Endothelial cell of umbilical vein (primary cell): ENCODE measurements at regions not wholly inside any gene's neighbourhood (a gene's known extent, or its start where the extent isn't known, plus 50 kb on each side); places are given as distances from the start of the nearest gene placed in this dataset. TPM values are rescaled to one million over a fixed set of nuclear protein-coding genes. Genes with fewer than 3 reads are reported as not detected.

Experiments
- BruUV-seq: library from RNA; stranded (reverse); fragments of 400-500 nt; replicated peaks from 2 replicates; lab custom pipeline; 2021; lab: Mats Ljungman, UMichigan
- CTCF ChIA-PET: fragments of 300-600, 350-600 bp; sonication (Branson Sonifier 250); formaldehyde crosslinking; loops from one replicate; lab custom pipeline; 2021; ENCODE audit warnings: antibody characterized with exemption, inconsistent platforms; lab: Charles Lee
- POLR2A ChIA-PET: fragments of 300-600, 350-600 bp; sonication (Branson Sonifier 250); formaldehyde crosslinking; loops from one replicate; lab custom pipeline; 2021; ENCODE audit warnings: antibody characterized with exemption, inconsistent platforms; lab: Charles Lee
- DNase-seq: peaks from one replicate; pipeline ENCODE4 v3.0.0-alpha.2; 2011; ENCODE audit warnings: low read depth, low spot score
- FAIRE-seq: peaks from 2 replicates; lab custom pipeline; 2011; peaks lifted over from hg19 to GRCh38; lab: Jason Lieb, UNC
- H2AFZ ChIP-seq: 2 replicates; pipeline ENCODE4 v1.6.0; 2012; ENCODE audit warnings: low read depth, low read length, control low read depth, inconsistent platforms
- H3K27ac ChIP-seq: 2 replicates; pipeline ENCODE4 v1.5.1; 2011; ENCODE audit warnings: low read depth, mild to moderate bottlenecking, control low read depth, low read length, moderate library complexity; ENCODE audit not compliant: insufficient read depth
- H3K27me3 ChIP-seq, 2 experiments: 2 replicates each; pipeline versions ENCODE4 v1.6.0 to v1.6.1; 2011; ENCODE audit warnings: low read length in 2 of 2, mixed read lengths in 1 of 2; ENCODE audit not compliant: control insufficient read depth in 2 of 2, insufficient read depth in 2 of 2
- H3K36me3 ChIP-seq, 2 experiments: 2 replicates in 1 of 2; 3 replicates in 1 of 2; pipeline ENCODE4 v1.5.1; 2011; ENCODE audit warnings: low read length in 2 of 2, mild to moderate bottlenecking in 1 of 2, moderate library complexity in 1 of 2; ENCODE audit not compliant: control insufficient read depth in 2 of 2, insufficient read depth in 2 of 2; ENCODE audit errors: extremely low read depth in 1 of 2
- H3K4me1 ChIP-seq: 3 replicates; pipeline ENCODE4 v1.5.1; 2011; ENCODE audit warnings: mild to moderate bottlenecking, low read length; ENCODE audit not compliant: control insufficient read depth, insufficient read depth; ENCODE audit errors: extremely low read depth
- H3K4me2 ChIP-seq: 2 replicates; pipeline ENCODE4 v1.6.1; 2011; ENCODE audit warnings: low read length, control low read depth, mixed read lengths; ENCODE audit not compliant: insufficient read depth
- H3K4me3 ChIP-seq, 3 experiments: fragments of 200-600 bp in 1 of 3; sonication (generic), shearing (Covaris generic) in 1 of 3; replicated peaks in 1 of 3; 2 replicates each; pipeline ENCODE4 v1.5.1; 2011 to 2016; ENCODE audit warnings: control low read depth in 3 of 3, low read length in 3 of 3, mild to moderate bottlenecking in 2 of 3, inconsistent platforms in 1 of 3, low read depth in 1 of 3, moderate library complexity in 1 of 3; ENCODE audit not compliant: insufficient read depth in 1 of 3
- H3K79me2 ChIP-seq: 2 replicates; pipeline ENCODE4 v1.6.0; 2012; ENCODE audit warnings: low read length, inconsistent platforms; ENCODE audit not compliant: control insufficient read depth, insufficient read depth
- H3K9ac ChIP-seq: replicated peaks from 2 replicates; pipeline ENCODE3; 2011; ENCODE audit warnings: low read length, control low read depth; ENCODE audit not compliant: insufficient read depth; ENCODE audit errors: extremely low read depth
- H3K9me1 ChIP-seq: replicated peaks from 3 replicates; pipeline ENCODE4 v1.6.0; 2011; ENCODE audit warnings: mild to moderate bottlenecking, low read length; ENCODE audit not compliant: control insufficient read depth, insufficient read depth; ENCODE audit errors: extremely low read depth
- H3K9me3 ChIP-seq: replicated peaks from 2 replicates; pipeline ENCODE4 v1.5.1; 2012; ENCODE audit warnings: low read length, inconsistent platforms; ENCODE audit not compliant: control insufficient read depth, insufficient read depth
- H4K20me1 ChIP-seq: replicated peaks from 2 replicates; pipeline ENCODE3; 2011; ENCODE audit warnings: mild to moderate bottlenecking, low read length; ENCODE audit not compliant: control insufficient read depth, insufficient read depth; ENCODE audit errors: extremely low read depth
- EZH2 ChIP-seq: IDR thresholded peaks from 2 replicates; pipeline ENCODE4 v1.6.1; 2012; ENCODE audit warnings: borderline replicate concordance, low read depth, mild to moderate bottlenecking, moderate library complexity, low read length, inconsistent platforms; ENCODE audit not compliant: severe bottlenecking
- FOS ChIP-seq: IDR thresholded peaks from 2 replicates; pipeline ENCODE4 v1.6.1; 2011; ENCODE audit warnings: mild to moderate bottlenecking, low read length, moderate library complexity, borderline replicate concordance; ENCODE audit not compliant: insufficient read depth
- GATA2 ChIP-seq: IDR thresholded peaks from 2 replicates; pipeline ENCODE4 v1.7.0; 2011; ENCODE audit warnings: low read depth, mild to moderate bottlenecking, moderate library complexity, mixed read lengths, low read length; ENCODE audit not compliant: insufficient read length, insufficient read depth
- JUN ChIP-seq: IDR thresholded peaks from 2 replicates; pipeline ENCODE4 v1.6.1; 2011; ENCODE audit warnings: borderline replicate concordance, low read depth; ENCODE audit not compliant: insufficient read length, insufficient read depth
- MYC ChIP-seq: IDR thresholded peaks from one replicate; pipeline ENCODE4 v1.6.1; 2011; ENCODE audit warnings: mild to moderate bottlenecking, low read depth, low read length
- POLR2A ChIP-seq: IDR thresholded peaks from 2 replicates; pipeline ENCODE4 v1.6.1; 2012; ENCODE audit warnings: low read depth, mild to moderate bottlenecking, control low read depth, low read length
- POLR2AphosphoS5 ChIP-seq: IDR thresholded peaks from 2 replicates; pipeline ENCODE4 v1.6.1; 2012; ENCODE audit warnings: low read depth, mild to moderate bottlenecking, control low read depth, low read length, moderate library complexity; ENCODE audit not compliant: insufficient read depth
- dilution Hi-C: fragments of 300-500 bp; cut with MboI; formaldehyde crosslinking; loops from one replicate; pipeline ENCODE4 v1.15.0; 2019; ENCODE audit warnings: low sequenced_read_pairs; ENCODE audit not compliant: extremely low pct_ligation_motif_present
- intact Hi-C: fragments of 100-400 bp; cut with micrococcal nuclease; formaldehyde crosslinking; loops from one replicate; pipeline ENCODE4 v1.10.0; 2022
- small RNA-seq: library from RNA; depleted of rRNA; stranded (forward); fragments of <200 nt; gene quantifications from one replicate; pipeline ENCODE3, GENCODE V24; 2012; ENCODE audit warnings: low replicate concordance, low read depth; ENCODE audit not compliant: insufficient read depth, insufficient read length
- TF ChIP-seq, protein P1 (sequence below), 2 donors: IDR thresholded peaks; 1 replicate in 1 of 2; 2 replicates in 1 of 2; pipeline ENCODE4 v1.5.1; 2011; ENCODE audit warnings: low read length in 2 of 2, mild to moderate bottlenecking in 2 of 2, moderate library complexity in 2 of 2, control low read depth in 1 of 2, inconsistent platforms in 1 of 2, low read depth in 1 of 2; ENCODE audit not compliant: insufficient read depth in 1 of 2; ENCODE audit errors: extremely low read depth in 1 of 2
- TF ChIP-seq, protein P2 (sequence below): IDR thresholded peaks from 2 replicates; pipeline ENCODE4 v1.6.1; 2011; ENCODE audit not compliant: insufficient read depth, insufficient read length

DNA sequence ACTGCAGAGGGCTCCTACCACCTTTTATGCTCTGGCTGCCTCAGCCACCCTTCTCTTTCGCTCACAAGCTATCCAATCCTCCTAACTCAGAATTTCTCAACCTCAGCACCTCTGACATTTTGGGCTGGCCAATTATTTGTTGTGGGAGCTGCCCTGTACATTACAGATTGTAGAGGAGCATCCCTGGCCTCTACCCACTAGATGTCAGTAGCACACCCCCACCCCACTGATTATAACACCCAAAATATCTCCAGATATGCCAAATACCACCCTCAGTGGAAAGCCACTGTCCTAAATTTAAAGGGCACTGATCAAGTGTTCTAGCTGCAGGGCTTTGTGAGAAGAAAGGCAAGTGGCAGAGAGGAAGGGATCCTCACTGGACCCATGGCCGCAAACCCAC, 443.1 kb downstream of the SOX6 start:
- Histone ChIP-seq H3K4me2 (no peak overlapping the region), H3K27me3 (no peaks in the 10 kb centered on the region), H2AFZ (no peak overlapping the region), H3K4me3 (no peak overlapping the region), H3K4me1 (no peaks in the 10 kb centered on the region), H3K36me3 (no peaks in the 10 kb centered on the region), H3K27ac (no peak overlapping the region), H3K9me1 (no peaks in the 10 kb centered on the region), H3K9me3 (no peaks in the 10 kb centered on the region), H3K79me2 (no peaks in the 10 kb centered on the region), H4K20me1 (no peaks in the 10 kb centered on the region), H3K9ac (no peak overlapping the region)
- dilution Hi-C loops (no loop called here), intact Hi-C loops (no loop called here)
- ChIA-PET CTCF (no interaction called here), POLR2A (no interaction called here)
- DNase-seq (no peak), FAIRE-seq (no peak)
- TF ChIP-seq GATA2 (no peak), EZH2 (no peak), POLR2A (no peak), JUN (no peak), POLR2AphosphoS5 (no peak), FOS (no peak), MYC (no peak)
- TF ChIP-seq, protein P1, sequence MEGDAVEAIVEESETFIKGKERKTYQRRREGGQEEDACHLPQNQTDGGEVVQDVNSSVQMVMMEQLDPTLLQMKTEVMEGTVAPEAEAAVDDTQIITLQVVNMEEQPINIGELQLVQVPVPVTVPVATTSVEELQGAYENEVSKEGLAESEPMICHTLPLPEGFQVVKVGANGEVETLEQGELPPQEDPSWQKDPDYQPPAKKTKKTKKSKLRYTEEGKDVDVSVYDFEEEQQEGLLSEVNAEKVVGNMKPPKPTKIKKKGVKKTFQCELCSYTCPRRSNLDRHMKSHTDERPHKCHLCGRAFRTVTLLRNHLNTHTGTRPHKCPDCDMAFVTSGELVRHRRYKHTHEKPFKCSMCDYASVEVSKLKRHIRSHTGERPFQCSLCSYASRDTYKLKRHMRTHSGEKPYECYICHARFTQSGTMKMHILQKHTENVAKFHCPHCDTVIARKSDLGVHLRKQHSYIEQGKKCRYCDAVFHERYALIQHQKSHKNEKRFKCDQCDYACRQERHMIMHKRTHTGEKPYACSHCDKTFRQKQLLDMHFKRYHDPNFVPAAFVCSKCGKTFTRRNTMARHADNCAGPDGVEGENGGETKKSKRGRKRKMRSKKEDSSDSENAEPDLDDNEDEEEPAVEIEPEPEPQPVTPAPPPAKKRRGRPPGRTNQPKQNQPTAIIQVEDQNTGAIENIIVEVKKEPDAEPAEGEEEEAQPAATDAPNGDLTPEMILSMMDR (IDR thresholded peaks at IDR 0.05; ENCODE audit: extremely low read depth in 1 of 2, insufficient read depth in 1 of 2, low read depth in 1 of 2, low read length in 2 of 2): no peak
- TF ChIP-seq, protein P2, sequence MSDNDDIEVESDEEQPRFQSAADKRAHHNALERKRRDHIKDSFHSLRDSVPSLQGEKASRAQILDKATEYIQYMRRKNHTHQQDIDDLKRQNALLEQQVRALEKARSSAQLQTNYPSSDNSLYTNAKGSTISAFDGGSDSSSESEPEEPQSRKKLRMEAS: no peak
- BruUV-seq: no TSS peak

Small RNAs in the stretch of these regions (small RNA-seq; reads per million reads assigned to genes)
- not detected for gene RF00324
